RWPE2 (cell line): ENCODE measurements at regions not wholly inside any gene's neighbourhood (a gene's known extent, or its start where the extent isn't known, plus 50 kb on each side); places are given as distances from the start of the nearest gene placed in this dataset.

Experiments used
- ATAC-seq: fragments of 200-7000 bp; cut with Tn5 transposase; 3 replicates; pipeline ENCODE4 v1.9.1; 2021; ENCODE audit warnings: low read depth
- DNase-seq: peaks from one replicate; pipeline ENCODE4 v3.0.0-alpha.2; 2020; ENCODE audit warnings: low spot score
- H3K27ac ChIP-seq: fragments of 450-650 bp; 2 replicates; pipeline ENCODE4 v1.5.1; 2017; ENCODE audit warnings: mild to moderate bottlenecking; ENCODE audit not compliant: poor library complexity, severe bottlenecking
- H3K27me3 ChIP-seq: fragments of 250-450 bp; sonication (Bioruptor Pico); 2 replicates; pipeline ENCODE4 v1.5.1; 2021; ENCODE audit warnings: mild to moderate bottlenecking, moderate library complexity; ENCODE audit not compliant: insufficient read depth, poor library complexity, severe bottlenecking
- H3K36me3 ChIP-seq: fragments of 250-450 bp; sonication (Bioruptor Pico); 2 replicates; pipeline ENCODE4 v1.5.1; 2020; ENCODE audit warnings: low read depth, mild to moderate bottlenecking, moderate library complexity
- H3K4me1 ChIP-seq: fragments of 250-450 bp; sonication (Bioruptor Pico); 2 replicates; pipeline ENCODE4 v1.5.1; 2021; ENCODE audit warnings: mild to moderate bottlenecking, moderate library complexity; ENCODE audit not compliant: insufficient read depth, poor library complexity, severe bottlenecking
- H3K4me3 ChIP-seq: fragments of 250-450 bp; sonication (Bioruptor Pico); 2 replicates; pipeline ENCODE4 v1.5.1; 2021; ENCODE audit warnings: mild to moderate bottlenecking, moderate library complexity; ENCODE audit not compliant: severe bottlenecking
- H3K9me3 ChIP-seq: fragments of 250-450 bp; sonication (Bioruptor Pico); 2 replicates; pipeline ENCODE4 v1.5.1; 2021; ENCODE audit warnings: mild to moderate bottlenecking, moderate library complexity; ENCODE audit not compliant: severe bottlenecking
- CTCF ChIP-seq: fragments of 450-650 bp; IDR thresholded peaks from one replicate; pipeline ENCODE4 v1.5.1; 2017; ENCODE audit warnings: mild to moderate bottlenecking, moderate library complexity; ENCODE audit not compliant: poor library complexity, severe bottlenecking

- DNase-seq (no peak), ATAC-seq (no peak)
- Histone ChIP-seq H3K27me3 (peaks cover 8% of the 10 kb centered on the region), H3K9me3 (no peaks in the 10 kb centered on the region), H3K36me3 (no peaks in the 10 kb centered on the region), H3K4me3 (no peak overlapping the region), H3K4me1 (no peaks in the 10 kb centered on the region), H3K27ac (no peak overlapping the region)
- TF ChIP-seq CTCF = no peak
Measured at GRCh38 chr6:28696682-28697081, 171.0 kb downstream of the GPX5 start.

GRCh38 chr6:28707387-28708282 is 182.0 kb downstream of the GPX5 start:
- no peak for TF ChIP-seq CTCF
- ATAC-seq = no peak
- Histone ChIP-seq H3K27me3 (peaks cover 6% of the 10 kb centered on the region), H3K4me3 (no peak overlapping the region), H3K4me1 (no peaks in the 10 kb centered on the region), H3K27ac (no peak overlapping the region), H3K9me3 (no peaks in the 10 kb centered on the region), H3K36me3 (no peaks in the 10 kb centered on the region)
- no peak for DNase-seq

- Histone ChIP-seq H3K36me3 (no peaks in the 10 kb centered on the region), H3K27ac (no peak overlapping the region), H3K4me1 (no peaks in the 10 kb centered on the region), H3K9me3 (no peaks in the 10 kb centered on the region), H3K4me3 (no peak overlapping the region), H3K27me3 (no peaks in the 10 kb centered on the region)
- no peak for TF ChIP-seq CTCF
- ATAC-seq (no peak), DNase-seq (no peak)
Measured at GRCh38 chr6:28709478-28710349, 184.0 kb downstream of the GPX5 start.

GRCh38 chr6:28710466-28711191 is 184.9 kb downstream of the GPX5 start:
- Histone ChIP-seq H3K4me1 (no peaks in the 10 kb centered on the region), H3K36me3 (no peaks in the 10 kb centered on the region), H3K4me3 (no peak overlapping the region), H3K27ac (no peak overlapping the region), H3K27me3 (no peaks in the 10 kb centered on the region), H3K9me3 (no peaks in the 10 kb centered on the region)
- TF ChIP-seq CTCF = no peak
- DNase-seq = no peak
- no peak for ATAC-seq
